ENCODE measurements at regions not wholly inside any gene's neighbourhood (a gene's known extent, or its start where the extent isn't known, plus 50 kb on each side); places are given as distances from the start of the nearest gene placed in this dataset.

GRCh38 chr4:110268352-110268751 lies 69.9 kb upstream of the ELOVL6 start:
- TF ChIP-seq POLR2AphosphoS5 (IDR thresholded peaks at IDR 0.05): no peak
- no peak for TF ChIP-seq POLR2A (IDR thresholded peaks at IDR 0.05)
- TF ChIP-seq, protein P1, sequence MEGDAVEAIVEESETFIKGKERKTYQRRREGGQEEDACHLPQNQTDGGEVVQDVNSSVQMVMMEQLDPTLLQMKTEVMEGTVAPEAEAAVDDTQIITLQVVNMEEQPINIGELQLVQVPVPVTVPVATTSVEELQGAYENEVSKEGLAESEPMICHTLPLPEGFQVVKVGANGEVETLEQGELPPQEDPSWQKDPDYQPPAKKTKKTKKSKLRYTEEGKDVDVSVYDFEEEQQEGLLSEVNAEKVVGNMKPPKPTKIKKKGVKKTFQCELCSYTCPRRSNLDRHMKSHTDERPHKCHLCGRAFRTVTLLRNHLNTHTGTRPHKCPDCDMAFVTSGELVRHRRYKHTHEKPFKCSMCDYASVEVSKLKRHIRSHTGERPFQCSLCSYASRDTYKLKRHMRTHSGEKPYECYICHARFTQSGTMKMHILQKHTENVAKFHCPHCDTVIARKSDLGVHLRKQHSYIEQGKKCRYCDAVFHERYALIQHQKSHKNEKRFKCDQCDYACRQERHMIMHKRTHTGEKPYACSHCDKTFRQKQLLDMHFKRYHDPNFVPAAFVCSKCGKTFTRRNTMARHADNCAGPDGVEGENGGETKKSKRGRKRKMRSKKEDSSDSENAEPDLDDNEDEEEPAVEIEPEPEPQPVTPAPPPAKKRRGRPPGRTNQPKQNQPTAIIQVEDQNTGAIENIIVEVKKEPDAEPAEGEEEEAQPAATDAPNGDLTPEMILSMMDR (IDR thresholded peaks at IDR 0.05): no peak
